NCI-H1417 treated with DMSO at 0.1 percent for 48 hours (cell line): ENCODE measurements at regions not wholly inside any gene's neighbourhood (a gene's known extent, or its start where the extent isn't known, plus 50 kb on each side); places are given as distances from the start of the nearest gene placed in this dataset.

Experiments used
- DNase-seq: peaks from one replicate; lab custom pipeline; 2025; lab: John Stamatoyannopoulos, UW

- no peak for DNase-seq
These were observed 126.4 kb upstream of the E2F8 start for GRCh38 chr11:19366992-19367709.

- no peak for DNase-seq
These were observed 125.1 kb upstream of the E2F8 start for GRCh38 chr11:19365743-19366410.

GRCh38 chr11:19359221-19360000, 118.7 kb upstream of the E2F8 start:
- no peak for DNase-seq

- no peak for DNase-seq
These were observed 117.2 kb upstream of the E2F8 start for GRCh38 chr11:19357943-19358342.

GRCh38 chr11:19355601-19356000, 114.9 kb upstream of the E2F8 start:
- DNase-seq = no peak

GRCh38 chr11:19353287-19353850, 112.6 kb upstream of the E2F8 start:
- DNase-seq = no peak

GRCh38 chr11:19352771-19353160, 112.0 kb upstream of the E2F8 start:
- DNase-seq = no peak

- no peak for DNase-seq
These were observed 111.5 kb upstream of the E2F8 start for GRCh38 chr11:19352072-19352770.

GRCh38 chr11:19351426-19351825, 110.7 kb upstream of the E2F8 start:
- no peak for DNase-seq

- no peak for DNase-seq
These were observed 109.4 kb upstream of the E2F8 start for GRCh38 chr11:19350160-19350559.

- no peak for DNase-seq
These were observed 108.7 kb upstream of the E2F8 start for GRCh38 chr11:19349340-19350025.

GRCh38 chr11:19347911-19348310, 107.2 kb upstream of the E2F8 start:
- no peak for DNase-seq

- DNase-seq = no peak
These were observed 105.3 kb upstream of the E2F8 start for GRCh38 chr11:19345848-19346681.

- no peak for DNase-seq
These were observed 104.7 kb upstream of the E2F8 start for GRCh38 chr11:19345519-19345847.

- DNase-seq = peak; percentile 32
These were observed 104.1 kb upstream of the E2F8 start for GRCh38 chr11:19344661-19345518.

- no peak for DNase-seq
These were observed 101.3 kb upstream of the E2F8 start for GRCh38 chr11:19342036-19342435.

GRCh38 chr11:19338375-19338774, 97.6 kb upstream of the E2F8 start:
- no peak for DNase-seq

GRCh38 chr11:19337779-19338178, 97.0 kb upstream of the E2F8 start:
- no peak for DNase-seq

- no peak for DNase-seq
These were observed 95.6 kb upstream of the E2F8 start for GRCh38 chr11:19336331-19336730.

- no peak for DNase-seq
These were observed 91.7 kb upstream of the E2F8 start for GRCh38 chr11:19332476-19332875.
